A673 (cell line): ENCODE measurements at regions not wholly inside any gene's neighbourhood (a gene's known extent, or its start where the extent isn't known, plus 50 kb on each side); places are given as distances from the start of the nearest gene placed in this dataset.

Source experiments
- BruUV-seq: library from RNA; stranded (reverse); fragments of 400-500 nt; replicated peaks from 2 replicates; lab custom pipeline; 2021; lab: Mats Ljungman, UMichigan
- CTCF ChIA-PET: fragments of 300-600 bp; sonication (Branson Sonifier 250); formaldehyde crosslinking; loops from one replicate; lab custom pipeline; 2022; ENCODE audit warnings: antibody characterized with exemption; lab: Charles Lee
- POLR2A ChIA-PET: fragments of 300-600 bp; sonication (Branson Sonifier 250); formaldehyde crosslinking; loops from one replicate; lab custom pipeline; 2022; ENCODE audit warnings: antibody characterized with exemption; ENCODE audit not compliant: low non-redundant PET; lab: Charles Lee
- DNase-seq: peaks from one replicate; pipeline ENCODE4 v3.0.0-alpha.2; 2015; ENCODE audit warnings: low spot score
- H3K27ac ChIP-seq: fragments of 200-600 bp; sonication (generic); 2 replicates; pipeline ENCODE4 v1.5.1; 2016; ENCODE audit warnings: mixed run types, low read depth, mild to moderate bottlenecking, mixed read lengths, antibody characterized with exemption, low read length; ENCODE audit not compliant: poor library complexity, severe bottlenecking
- H3K27me3 ChIP-seq: fragments of 200-600 bp; sonication (generic); replicated peaks from 2 replicates; pipeline ENCODE4 v1.6.1; 2017; ENCODE audit warnings: mixed run types, low read depth, mild to moderate bottlenecking, mixed read lengths, antibody characterized with exemption, low read length; ENCODE audit not compliant: insufficient read depth, poor library complexity
- H3K36me3 ChIP-seq: fragments of 200-600 bp; sonication (generic); 2 replicates; pipeline ENCODE4 v1.6.1; 2016; ENCODE audit warnings: mixed run types, mild to moderate bottlenecking, mixed read lengths, antibody characterized with exemption, low read length; ENCODE audit not compliant: insufficient read depth, poor library complexity, severe bottlenecking
- H3K4me1 ChIP-seq: fragments of 200-600 bp; sonication (generic); 2 replicates; pipeline ENCODE4 v1.6.1; 2017; ENCODE audit warnings: mixed run types, mild to moderate bottlenecking, mixed read lengths, antibody characterized with exemption, low read length; ENCODE audit not compliant: insufficient read depth, poor library complexity, severe bottlenecking
- H3K4me3 ChIP-seq: fragments of 200-600 bp; sonication (generic); 2 replicates; pipeline ENCODE4 v1.5.1; 2016; ENCODE audit warnings: low read depth, mixed run types, mild to moderate bottlenecking, mixed read lengths, low read length; ENCODE audit not compliant: poor library complexity, severe bottlenecking
- H3K9me3 ChIP-seq: fragments of 200-600 bp; sonication (generic); 2 replicates; pipeline ENCODE4 v1.6.1; 2016; ENCODE audit warnings: mixed run types, low read depth, mild to moderate bottlenecking, mixed read lengths, antibody characterized with exemption, low read length; ENCODE audit not compliant: poor library complexity, severe bottlenecking
- EZH2 ChIP-seq: fragments of 200-600 bp; sonication (generic); IDR thresholded peaks from 2 replicates; pipeline ENCODE4 v1.6.1; 2017; ENCODE audit warnings: borderline replicate concordance, low read depth, mild to moderate bottlenecking, mixed read lengths, antibody characterized with exemption, low read length; ENCODE audit not compliant: poor library complexity, severe bottlenecking
- intact Hi-C: fragments of 100-400 bp; cut with micrococcal nuclease; formaldehyde crosslinking; loops from one replicate; pipeline ENCODE4 v1.10.0; 2022; ENCODE audit not compliant: unreplicated experiment
- TF ChIP-seq, protein P1 (sequence below): fragments of 300-800, 200-600 bp; sonication (generic); conservative IDR thresholded peaks from 2 replicates; pipeline ENCODE4 v1.5.1; 2017; ENCODE audit warnings: low read depth, mild to moderate bottlenecking, antibody characterized with exemption, low read length, moderate library complexity, mixed read lengths

GRCh38 chr22:49574881-49575702 is 252.6 kb downstream of the BRD1 start:
- ChIA-PET CTCF (no interaction called here), POLR2A (no interaction called here)
- no TSS peak for BruUV-seq
- TF ChIP-seq, protein P1, sequence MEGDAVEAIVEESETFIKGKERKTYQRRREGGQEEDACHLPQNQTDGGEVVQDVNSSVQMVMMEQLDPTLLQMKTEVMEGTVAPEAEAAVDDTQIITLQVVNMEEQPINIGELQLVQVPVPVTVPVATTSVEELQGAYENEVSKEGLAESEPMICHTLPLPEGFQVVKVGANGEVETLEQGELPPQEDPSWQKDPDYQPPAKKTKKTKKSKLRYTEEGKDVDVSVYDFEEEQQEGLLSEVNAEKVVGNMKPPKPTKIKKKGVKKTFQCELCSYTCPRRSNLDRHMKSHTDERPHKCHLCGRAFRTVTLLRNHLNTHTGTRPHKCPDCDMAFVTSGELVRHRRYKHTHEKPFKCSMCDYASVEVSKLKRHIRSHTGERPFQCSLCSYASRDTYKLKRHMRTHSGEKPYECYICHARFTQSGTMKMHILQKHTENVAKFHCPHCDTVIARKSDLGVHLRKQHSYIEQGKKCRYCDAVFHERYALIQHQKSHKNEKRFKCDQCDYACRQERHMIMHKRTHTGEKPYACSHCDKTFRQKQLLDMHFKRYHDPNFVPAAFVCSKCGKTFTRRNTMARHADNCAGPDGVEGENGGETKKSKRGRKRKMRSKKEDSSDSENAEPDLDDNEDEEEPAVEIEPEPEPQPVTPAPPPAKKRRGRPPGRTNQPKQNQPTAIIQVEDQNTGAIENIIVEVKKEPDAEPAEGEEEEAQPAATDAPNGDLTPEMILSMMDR = no peak
- TF ChIP-seq EZH2 = no peak
- no peak for DNase-seq
- Histone ChIP-seq H3K9me3 (no peaks in the 10 kb centered on the region), H3K4me3 (no peak overlapping the region), H3K4me1 (no peaks in the 10 kb centered on the region), H3K27ac (no peak overlapping the region), H3K27me3 (no peaks in the 10 kb centered on the region), H3K36me3 (no peaks in the 10 kb centered on the region)
- intact Hi-C loops = no loop called here

DNA sequence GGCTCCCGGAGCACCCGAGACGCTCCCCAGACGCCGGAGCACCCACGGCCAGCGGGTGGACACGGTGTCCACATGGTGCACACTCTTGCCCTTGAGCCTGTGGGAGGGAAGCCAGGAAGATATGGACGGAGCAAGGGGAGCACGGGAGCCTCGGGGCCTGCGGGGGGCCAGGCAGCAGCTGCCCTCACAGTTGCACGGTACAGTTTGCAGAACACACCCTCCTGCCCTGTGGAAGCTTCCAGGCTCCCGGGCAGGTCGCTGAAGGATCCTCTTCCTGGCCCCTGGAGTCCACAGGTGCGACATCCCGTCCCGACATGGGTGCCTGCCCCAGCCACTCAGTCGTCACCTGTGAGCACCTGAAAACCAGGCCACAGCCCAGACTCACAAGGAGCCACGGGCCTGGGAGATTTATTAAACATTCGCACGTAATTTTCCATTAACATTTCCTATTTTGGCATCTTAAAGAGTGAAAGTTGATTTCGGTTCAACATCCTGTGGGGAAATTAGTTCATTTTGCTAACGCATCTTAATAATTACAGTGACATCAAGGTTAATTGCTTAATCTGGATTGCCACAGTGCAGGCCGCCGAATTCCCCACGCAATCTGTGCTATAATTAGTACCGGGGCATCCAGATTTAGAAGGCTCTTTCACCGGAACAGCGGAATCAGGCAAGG is 253.3 kb downstream of the BRD1 start:
- BruUV-seq = no TSS peak
- H3K36me3 ChIP-seq = no peaks in the 10 kb centered on the region
- H3K4me1 ChIP-seq = no peaks in the 10 kb centered on the region
- H3K4me3 ChIP-seq = no peak overlapping the region
- POLR2A ChIA-PET = no interaction called here
- TF ChIP-seq, protein P1 = no peak
- TF ChIP-seq EZH2 = no peak
- intact Hi-C loops = no loop called here
- DNase-seq = no peak
- no peaks in the 10 kb centered on the region for H3K27me3 ChIP-seq
- H3K27ac ChIP-seq = no peak overlapping the region
- CTCF ChIA-PET = no interaction called here
- H3K9me3 ChIP-seq = no peaks in the 10 kb centered on the region

- no peaks in the 10 kb centered on the region for H3K27me3 ChIP-seq
- POLR2A ChIA-PET = no interaction called here
- H3K4me3 ChIP-seq = no peak overlapping the region
- CTCF ChIA-PET = no interaction called here
- no peaks in the 10 kb centered on the region for H3K4me1 ChIP-seq
- no peaks in the 10 kb centered on the region for H3K36me3 ChIP-seq
- H3K9me3 ChIP-seq = no peaks in the 10 kb centered on the region
- no TSS peak for BruUV-seq
- intact Hi-C loops = no loop called here
- no peak for TF ChIP-seq EZH2
- TF ChIP-seq, protein P1 = no peak
- no peak for DNase-seq
- no peak overlapping the region for H3K27ac ChIP-seq
These were observed 254.4 kb downstream of the BRD1 start for GRCh38 chr22:49573109-49573765.
